Hepatocyte (in vitro differentiated cells): ENCODE measurements at regions not wholly inside any gene's neighbourhood (a gene's known extent, or its start where the extent isn't known, plus 50 kb on each side); places are given as distances from the start of the nearest gene placed in this dataset.

ENCODE experiments used
- DNase-seq: peaks from one replicate; pipeline ENCODE4 v3.0.0-alpha.2; 2016; ENCODE audit warnings: low spot score
- H2AFZ ChIP-seq: fragments of 200-600 bp; sonication (generic); 2 replicates; pipeline ENCODE4 v1.6.0; 2016; ENCODE audit warnings: antibody characterized with exemption, mild to moderate bottlenecking
- H3K27ac ChIP-seq: fragments of 200-600 bp; sonication (generic); 2 replicates; pipeline ENCODE4 v1.5.1; 2016; ENCODE audit warnings: mild to moderate bottlenecking
- H3K27me3 ChIP-seq: fragments of 200-600 bp; sonication (generic); 2 replicates; pipeline ENCODE4 v1.6.1; 2016
- H3K36me3 ChIP-seq: fragments of 200-600 bp; sonication (generic); replicated peaks from 2 replicates; pipeline ENCODE4 v1.5.1; 2016; ENCODE audit warnings: low read depth; ENCODE audit not compliant: insufficient read depth
- H3K4me1 ChIP-seq: fragments of 200-600 bp; sonication (generic); 2 replicates; pipeline ENCODE4 v1.5.1; 2016; ENCODE audit warnings: mild to moderate bottlenecking, moderate library complexity; ENCODE audit not compliant: insufficient read depth
- H3K4me2 ChIP-seq: fragments of 200-600 bp; sonication (generic); 2 replicates; pipeline ENCODE4 v1.6.0; 2016
- H3K4me3 ChIP-seq: fragments of 200-600 bp; sonication (generic); 2 replicates; pipeline ENCODE4 v1.5.1; 2016; ENCODE audit warnings: mild to moderate bottlenecking
- H3K79me2 ChIP-seq: fragments of 200-600 bp; sonication (generic); 2 replicates; pipeline ENCODE4 v1.6.0; 2017; ENCODE audit warnings: mild to moderate bottlenecking
- H3K9me2 ChIP-seq: fragments of 200-600 bp; sonication (generic); replicated peaks from 2 replicates; pipeline ENCODE4 v1.6.0; 2017; ENCODE audit warnings: mild to moderate bottlenecking; ENCODE audit not compliant: insufficient read depth
- H3K9me3 ChIP-seq: fragments of 200-600 bp; sonication (generic); 2 replicates; pipeline ENCODE4 v1.5.1; 2016; ENCODE audit warnings: low read depth, mild to moderate bottlenecking
- H4K20me1 ChIP-seq: fragments of 200-600 bp; sonication (generic); 2 replicates; pipeline ENCODE4 v1.6.0; 2016; ENCODE audit warnings: mild to moderate bottlenecking; ENCODE audit not compliant: insufficient read depth, poor library complexity, severe bottlenecking
- EZH2 ChIP-seq: fragments of 200-600 bp; sonication (generic); IDR thresholded peaks from 2 replicates; pipeline ENCODE4 v1.6.1; 2016; ENCODE audit warnings: antibody characterized with exemption, mild to moderate bottlenecking, borderline replicate concordance
- EZH2phosphoT487 ChIP-seq: fragments of 200-600 bp; sonication (generic); IDR thresholded peaks from one replicate; pipeline ENCODE4 v1.6.1; 2018; ENCODE audit warnings: antibody characterized with exemption, mild to moderate bottlenecking, low read depth, moderate library complexity; ENCODE audit not compliant: unreplicated experiment, severe bottlenecking
- WGBS: methylation state at CpG from one replicate; pipeline ENCODE4 v1.1.6; 2016; ENCODE audit warnings: low lambda C conversion rate; ENCODE audit errors: missing lambda C conversion rate; 5-methylcytosine and 5-hydroxymethylcytosine counted together
- TF ChIP-seq, protein P1 (sequence below): fragments of 200-600 bp; sonication (generic); IDR thresholded peaks from 2 replicates; pipeline ENCODE4 v1.5.1; 2016; ENCODE audit warnings: antibody characterized with exemption, mild to moderate bottlenecking; ENCODE audit not compliant: poor library complexity

DNA sequence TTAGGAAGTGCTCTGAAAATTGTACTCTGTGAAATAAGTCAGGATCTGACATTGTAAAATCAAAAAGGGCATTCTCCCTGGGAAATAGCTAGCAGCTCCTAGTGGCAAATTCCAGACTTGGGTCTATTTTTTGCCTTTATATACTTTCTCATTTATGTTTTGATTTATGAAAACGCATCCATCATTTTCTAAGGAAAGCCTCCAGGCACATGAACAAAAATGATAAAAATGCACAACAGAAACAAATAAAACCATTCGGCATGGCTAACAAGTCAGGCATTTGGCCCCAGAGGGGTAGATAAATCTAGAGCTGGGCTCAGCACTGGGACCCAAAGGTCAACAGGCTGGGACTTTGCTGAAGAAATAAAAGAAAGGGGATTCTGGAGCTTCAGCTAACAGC lies 167.0 kb downstream of the BCL11A start:
- H3K79me2 ChIP-seq, result no peaks in the 10 kb centered on the region
- WGBS, result 62% methylated on average over 2 of the region's 2 CpGs

DNA sequence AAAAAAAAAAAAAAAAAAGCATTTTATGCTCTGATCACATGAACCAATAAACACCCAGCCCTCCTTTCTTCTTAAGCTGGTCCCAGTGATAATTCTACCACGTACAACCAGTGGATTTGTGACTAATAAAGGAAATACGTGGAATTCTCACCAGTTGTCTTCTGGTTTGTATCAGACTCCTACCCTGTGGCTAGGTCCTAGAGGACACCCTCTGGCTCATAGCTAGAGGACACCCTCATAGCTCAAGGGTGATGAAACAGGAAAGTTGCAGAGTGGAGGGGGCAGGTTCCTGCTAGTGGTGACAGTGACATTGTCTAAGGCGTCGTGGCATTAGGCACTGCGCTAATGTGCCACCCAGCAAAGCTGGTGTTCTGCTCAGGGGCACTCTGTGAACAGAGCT lies 167.8 kb downstream of the BCL11A start:
- Histone ChIP-seq H3K4me2 (no peak overlapping the region), H3K9me3 (no peaks in the 10 kb centered on the region), H2AFZ (no peak overlapping the region), H3K9me2 (no peaks in the 10 kb centered on the region), H3K79me2 (no peaks in the 10 kb centered on the region), H3K4me3 (no peak overlapping the region), H3K27ac (no peak overlapping the region), H3K27me3 (no peaks in the 10 kb centered on the region), H4K20me1 (no peaks in the 10 kb centered on the region), H3K4me1 (peaks cover 7% of the 10 kb centered on the region), H3K36me3 (no peaks in the 10 kb centered on the region)
- DNase-seq, result peak; percentile 52
- WGBS, result 82% methylated on average over 5 of the region's 5 CpGs
- no peak for TF ChIP-seq EZH2phosphoT487
- no peak for TF ChIP-seq EZH2
- TF ChIP-seq, protein P1, sequence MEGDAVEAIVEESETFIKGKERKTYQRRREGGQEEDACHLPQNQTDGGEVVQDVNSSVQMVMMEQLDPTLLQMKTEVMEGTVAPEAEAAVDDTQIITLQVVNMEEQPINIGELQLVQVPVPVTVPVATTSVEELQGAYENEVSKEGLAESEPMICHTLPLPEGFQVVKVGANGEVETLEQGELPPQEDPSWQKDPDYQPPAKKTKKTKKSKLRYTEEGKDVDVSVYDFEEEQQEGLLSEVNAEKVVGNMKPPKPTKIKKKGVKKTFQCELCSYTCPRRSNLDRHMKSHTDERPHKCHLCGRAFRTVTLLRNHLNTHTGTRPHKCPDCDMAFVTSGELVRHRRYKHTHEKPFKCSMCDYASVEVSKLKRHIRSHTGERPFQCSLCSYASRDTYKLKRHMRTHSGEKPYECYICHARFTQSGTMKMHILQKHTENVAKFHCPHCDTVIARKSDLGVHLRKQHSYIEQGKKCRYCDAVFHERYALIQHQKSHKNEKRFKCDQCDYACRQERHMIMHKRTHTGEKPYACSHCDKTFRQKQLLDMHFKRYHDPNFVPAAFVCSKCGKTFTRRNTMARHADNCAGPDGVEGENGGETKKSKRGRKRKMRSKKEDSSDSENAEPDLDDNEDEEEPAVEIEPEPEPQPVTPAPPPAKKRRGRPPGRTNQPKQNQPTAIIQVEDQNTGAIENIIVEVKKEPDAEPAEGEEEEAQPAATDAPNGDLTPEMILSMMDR, result no peak

More for the DNA sequence above, 167.0 kb downstream of the BCL11A start:
- Histone ChIP-seq H3K27ac (no peak overlapping the region), H4K20me1 (no peaks in the 10 kb centered on the region), H3K4me3 (no peak overlapping the region), H3K4me2 (no peak overlapping the region), H3K27me3 (no peaks in the 10 kb centered on the region), H3K4me1 (peaks cover 7% of the 10 kb centered on the region), H3K36me3 (no peaks in the 10 kb centered on the region), H3K9me2 (no peaks in the 10 kb centered on the region), H2AFZ (no peak overlapping the region), H3K9me3 (no peaks in the 10 kb centered on the region)
- TF ChIP-seq, protein P1, result no peak
- TF ChIP-seq EZH2phosphoT487, result no peak
- TF ChIP-seq EZH2, result no peak
- no peak for DNase-seq

DNA sequence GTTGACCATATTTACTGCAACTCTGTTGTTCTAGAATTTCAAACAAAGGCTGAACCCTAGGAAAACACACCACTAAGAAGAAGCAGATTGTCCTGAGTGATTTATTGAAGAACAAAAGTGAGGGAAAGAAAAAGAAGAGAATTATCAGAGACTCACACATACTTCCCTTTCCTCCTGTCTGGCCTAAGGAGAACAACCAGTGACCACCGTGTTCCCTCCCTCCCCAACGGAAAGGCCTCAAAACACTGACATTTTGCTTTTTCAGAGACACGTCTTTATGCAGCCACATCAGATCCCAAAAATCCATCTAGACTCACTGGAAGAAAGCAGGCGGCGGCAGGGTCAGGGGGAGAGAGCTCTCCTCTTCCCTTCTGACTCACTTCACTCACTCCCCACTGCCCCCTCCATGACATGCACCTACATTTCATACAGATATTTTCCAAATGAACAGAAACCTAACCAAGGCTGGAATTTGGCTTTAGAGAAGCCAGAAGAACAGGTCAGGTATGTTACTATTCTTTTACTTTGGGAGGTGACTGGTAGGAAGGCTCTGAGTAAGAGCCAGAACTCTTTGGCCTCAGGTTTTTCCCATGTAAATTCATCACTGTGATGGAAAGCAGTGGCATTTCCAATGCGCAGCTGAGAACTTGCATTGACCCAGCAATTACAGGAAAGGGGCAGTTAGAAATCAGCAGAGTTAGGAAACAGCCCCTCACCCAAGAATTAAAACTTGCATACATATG lies 169.9 kb downstream of the BCL11A start:
- DNase-seq, result no peak
- TF ChIP-seq, protein P1, result no peak
- TF ChIP-seq EZH2phosphoT487 (no peak), EZH2 (no peak)
- no peaks in the 10 kb centered on the region for H3K9me3 ChIP-seq
- no peaks in the 10 kb centered on the region for H3K79me2 ChIP-seq
- H3K36me3 ChIP-seq, result no peaks in the 10 kb centered on the region
- H3K4me1 ChIP-seq, result peaks cover 7% of the 10 kb centered on the region
- peak overlapping the region; percentile 43 for H2AFZ ChIP-seq
- no peaks in the 10 kb centered on the region for H3K9me2 ChIP-seq
- H3K4me3 ChIP-seq, result no peak overlapping the region
- H4K20me1 ChIP-seq, result no peaks in the 10 kb centered on the region
- no peak overlapping the region for H3K4me2 ChIP-seq
- WGBS, result 66% methylated on average over 6 of the region's 6 CpGs
- peak overlapping the region; percentile 52 for H3K27ac ChIP-seq
- no peaks in the 10 kb centered on the region for H3K27me3 ChIP-seq
